T1000 (cell line): ENCODE measurements at regions not wholly inside any gene's neighbourhood (a gene's known extent, or its start where the extent isn't known, plus 50 kb on each side); places are given as distances from the start of the nearest gene placed in this dataset.

Experiments used
- DNase-seq: peaks from one replicate; lab custom pipeline; 2025; ENCODE audit warnings: mixed read lengths; lab: John Stamatoyannopoulos, UW

GRCh38 chr5:58151414-58151813, 308.5 kb downstream of the PLK2 start:
- no peak for DNase-seq

- DNase-seq: no peak
Measured at GRCh38 chr5:58150926-58151325, 309.0 kb downstream of the PLK2 start.

- no peak for DNase-seq
Measured at GRCh38 chr5:58149746-58150145, 310.1 kb downstream of the PLK2 start.

DNA sequence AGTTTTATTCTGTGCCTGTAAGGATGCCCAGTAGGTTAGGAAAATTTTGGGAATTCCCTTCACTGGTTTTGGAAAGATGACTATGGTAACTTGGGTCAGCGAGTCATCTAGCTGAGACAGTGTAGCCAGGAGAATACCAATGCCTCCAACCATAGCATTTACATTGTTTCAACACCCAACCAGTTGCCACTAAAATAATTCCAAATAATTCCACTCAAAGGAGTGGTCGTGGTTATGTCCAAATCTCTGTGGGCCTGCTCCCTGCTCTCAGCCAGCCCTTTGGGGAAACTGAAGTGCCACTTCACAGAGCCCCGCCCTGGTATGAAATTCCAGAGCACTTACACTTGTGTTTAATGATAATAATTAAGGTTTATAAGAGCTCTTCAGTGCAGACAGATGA, 310.5 kb downstream of the PLK2 start:
- no peak for DNase-seq

DNA sequence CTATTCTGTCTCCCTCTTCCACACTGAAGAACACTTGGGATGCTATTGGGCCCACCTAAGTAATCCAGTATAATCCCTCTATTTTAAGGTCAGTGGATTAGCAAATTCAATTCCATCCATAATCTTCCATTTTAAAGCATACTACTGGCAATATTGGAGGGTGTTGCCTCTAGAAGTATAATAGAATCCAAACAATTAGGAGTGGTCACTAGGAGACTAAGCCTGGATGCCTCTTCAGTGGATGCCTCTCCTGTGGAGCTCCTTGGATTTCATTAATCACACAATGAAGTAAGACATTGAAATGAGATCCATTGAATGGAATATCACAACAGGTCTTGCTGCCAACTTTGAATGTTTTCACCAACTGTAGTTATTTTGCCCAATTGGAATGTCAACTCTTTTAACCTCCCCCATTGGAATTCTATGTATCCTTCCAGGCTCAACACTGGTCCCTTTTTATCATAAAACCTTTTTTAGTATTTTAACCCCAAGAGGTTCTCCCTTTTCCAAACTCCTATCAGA, 311.6 kb downstream of the PLK2 start:
- no peak for DNase-seq

DNA sequence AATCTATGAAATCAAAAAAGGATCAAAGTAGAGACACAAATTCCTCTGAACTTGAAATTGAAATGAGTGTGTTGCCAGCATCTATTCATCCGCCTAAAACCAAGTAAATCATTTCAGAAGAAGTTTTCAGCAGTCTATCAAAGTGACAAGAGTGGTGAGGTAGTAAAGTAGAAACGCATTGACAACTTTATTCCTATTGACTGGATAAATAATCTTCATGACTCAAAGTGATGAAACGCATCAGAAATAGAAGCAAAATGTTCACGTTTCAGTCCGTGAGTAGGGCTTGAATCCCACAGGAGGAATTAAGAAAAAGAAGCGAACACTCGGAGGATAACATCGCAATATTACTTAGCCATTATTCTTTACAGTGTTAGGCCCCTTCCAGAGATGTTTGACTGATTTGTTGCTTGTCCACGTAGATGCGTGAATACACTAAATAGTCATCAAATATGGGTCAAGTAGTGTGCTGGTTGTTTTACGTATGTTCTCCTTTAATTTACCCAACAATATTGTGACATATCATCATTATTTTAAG, 314.4 kb downstream of the PLK2 start:
- no peak for DNase-seq

- DNase-seq: no peak
Measured at GRCh38 chr5:58143727-58144126, 316.2 kb downstream of the PLK2 start.

- no peak for DNase-seq
Measured at GRCh38 chr5:58143181-58143580, 316.7 kb downstream of the PLK2 start.

GRCh38 chr5:58138791-58139190, 321.1 kb downstream of the PLK2 start:
- DNase-seq: no peak

DNA sequence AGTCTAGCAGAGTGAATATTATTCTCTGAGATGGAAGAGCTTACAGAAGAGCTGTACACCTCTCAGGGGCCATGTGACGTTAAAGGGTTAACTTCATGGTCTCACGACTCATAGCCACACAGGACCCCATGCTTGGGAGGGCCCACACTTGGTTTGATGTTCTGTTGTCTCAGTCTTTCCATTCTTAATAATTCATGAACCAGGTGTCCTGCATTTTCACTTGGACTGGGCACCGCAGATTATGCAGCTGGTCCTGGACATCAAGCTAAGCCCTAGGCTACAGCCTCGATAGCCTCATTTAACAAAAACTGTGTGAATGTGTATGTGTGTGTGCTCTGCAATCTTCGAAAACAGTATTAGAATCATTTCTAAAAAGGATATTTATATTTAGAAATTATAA, 323.5 kb downstream of the PLK2 start:
- no peak for DNase-seq

- DNase-seq: peak; percentile 37
Measured at GRCh38 chr5:58135571-58136335, 324.1 kb downstream of the PLK2 start.

DNA sequence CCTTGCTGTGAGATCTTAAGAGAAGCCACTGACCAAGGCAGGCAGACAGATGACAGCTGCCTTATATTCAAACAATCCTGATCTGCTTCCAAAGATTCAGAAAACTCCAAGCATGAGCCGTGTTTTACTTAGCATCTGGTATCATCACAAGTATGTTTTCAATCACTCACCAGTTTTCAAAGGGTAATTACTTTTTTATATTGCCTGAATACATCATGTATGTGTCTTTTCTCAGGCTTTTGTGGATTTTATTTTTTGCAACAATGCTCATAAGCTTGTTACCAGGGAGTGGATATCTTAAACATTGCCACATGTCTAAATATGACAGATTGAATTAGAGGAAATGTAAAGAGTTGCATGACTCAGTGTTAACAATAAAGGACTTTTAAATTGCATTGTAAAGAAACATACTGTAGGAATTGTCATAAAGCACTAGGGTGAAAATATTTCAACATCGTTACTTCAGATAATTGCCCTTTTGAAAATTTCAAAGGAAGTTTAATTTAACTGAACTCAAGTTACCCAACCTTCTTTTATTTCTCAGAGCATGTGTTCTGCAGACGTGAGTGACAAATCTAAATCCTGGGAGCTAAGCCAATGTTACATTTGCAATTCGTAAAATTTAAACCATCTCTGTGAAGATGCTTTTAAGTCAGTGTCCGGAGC, 326.1 kb downstream of the PLK2 start:
- no peak for DNase-seq

GRCh38 chr5:58133216-58133615, 326.7 kb downstream of the PLK2 start:
- DNase-seq: no peak

GRCh38 chr5:58127255-58128220, 332.3 kb downstream of the PLK2 start:
- DNase-seq: no peak

DNA sequence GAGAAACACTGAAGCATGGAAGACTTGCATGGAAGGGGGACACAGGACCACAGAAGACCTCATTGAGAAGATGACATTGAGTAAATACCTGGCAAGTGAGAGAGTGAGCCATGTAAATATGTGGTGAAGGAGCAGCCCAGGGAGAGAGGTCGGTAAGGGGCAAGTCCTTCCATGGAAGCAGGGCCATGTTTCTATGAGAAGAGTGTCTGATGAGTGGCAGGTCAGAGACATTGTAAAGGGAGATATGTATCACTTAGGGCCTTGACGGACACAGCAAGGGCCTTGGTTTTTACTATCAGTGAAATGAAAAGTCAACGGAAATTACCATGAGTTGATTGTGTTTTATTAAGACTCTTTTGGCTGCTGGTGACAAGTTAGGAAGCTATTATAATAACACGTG, 336.4 kb downstream of the PLK2 start:
- DNase-seq: no peak

DNA sequence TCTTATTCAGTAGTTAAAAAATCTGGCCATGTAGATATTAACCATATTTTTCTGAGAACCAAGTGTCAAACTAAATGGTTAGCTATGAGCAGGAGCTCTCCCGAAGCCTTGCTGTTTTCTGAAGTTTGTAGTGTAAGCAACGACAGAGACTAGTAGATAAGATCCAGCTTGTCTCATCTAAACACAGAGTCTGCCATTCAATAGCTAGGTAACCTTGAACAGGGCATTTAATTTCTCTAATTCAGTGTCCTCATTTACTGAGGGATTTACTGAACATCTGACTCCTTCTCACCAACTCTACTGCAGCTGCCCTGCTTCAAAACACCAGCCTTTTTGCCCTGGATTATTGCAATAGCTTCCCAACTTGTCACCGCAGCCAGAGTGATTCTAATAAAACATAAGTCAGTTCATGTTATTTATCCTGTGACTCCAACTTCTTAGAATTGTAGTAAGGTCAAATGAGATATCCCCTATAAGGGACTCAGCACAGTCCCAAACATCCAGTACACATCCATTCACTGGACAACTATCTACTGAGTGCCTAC, 337.0 kb downstream of the PLK2 start:
- DNase-seq: no peak

- DNase-seq: no peak
Measured at GRCh38 chr5:58122157-58122556, 337.7 kb downstream of the PLK2 start.

DNA sequence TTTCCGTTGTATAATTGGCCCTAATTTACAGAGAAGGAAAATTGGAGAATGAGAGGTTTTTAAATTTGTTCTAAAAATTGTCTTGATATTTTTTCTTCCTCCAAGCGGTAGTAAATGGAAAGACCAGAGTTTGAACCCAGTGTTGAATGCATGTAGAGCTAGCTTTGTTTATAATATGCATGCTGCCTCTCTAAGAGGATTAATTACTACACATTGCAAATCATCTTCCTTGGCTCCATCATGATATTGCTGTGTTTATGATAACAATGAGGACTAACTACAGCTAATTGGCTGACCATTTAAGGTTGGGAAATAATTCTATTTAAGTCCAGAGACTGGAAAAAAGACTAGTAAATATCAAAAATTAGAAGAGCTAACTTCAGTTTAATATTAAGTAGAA, 338.5 kb downstream of the PLK2 start:
- DNase-seq: no peak

- DNase-seq: no peak
Measured at GRCh38 chr5:58117542-58117941, 342.3 kb downstream of the PLK2 start.

DNA sequence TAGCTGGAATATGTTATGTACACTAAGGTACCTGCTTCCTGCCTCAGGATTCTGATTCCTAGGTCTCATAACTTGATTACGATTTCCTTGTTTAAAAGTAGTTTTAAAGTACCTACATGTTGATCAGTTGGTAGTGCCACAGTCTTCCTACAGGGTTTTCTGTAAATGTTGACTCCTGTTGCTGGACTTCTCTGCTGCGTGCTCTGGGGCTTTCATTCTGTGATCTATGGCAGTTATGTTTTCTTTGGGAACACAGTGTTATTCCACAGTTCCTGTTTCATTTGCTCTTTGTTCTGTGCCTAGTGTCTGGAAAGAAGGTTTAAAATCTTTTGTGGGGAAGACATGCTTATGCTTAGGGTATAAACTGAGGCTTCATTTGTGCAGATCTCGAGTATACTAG, 343.5 kb downstream of the PLK2 start:
- DNase-seq: no peak

- no peak for DNase-seq
Measured at GRCh38 chr5:58115811-58116210, 344.1 kb downstream of the PLK2 start.

- DNase-seq: no peak
Measured at GRCh38 chr5:58114324-58114723, 345.6 kb downstream of the PLK2 start.
